ENCODE measurements at regions not wholly inside any gene's neighbourhood (a gene's known extent, or its start where the extent isn't known, plus 50 kb on each side); places are given as distances from the start of the nearest gene placed in this dataset.
A peak's percentile ranks its signal among the peaks of the same experiment; 100 is the strongest.
"Not testable (repeated sequence)": the region's sequence is repeated elsewhere in the genome, so short reads cannot be mapped to it uniquely, and the experiment has no call there.

DNA sequence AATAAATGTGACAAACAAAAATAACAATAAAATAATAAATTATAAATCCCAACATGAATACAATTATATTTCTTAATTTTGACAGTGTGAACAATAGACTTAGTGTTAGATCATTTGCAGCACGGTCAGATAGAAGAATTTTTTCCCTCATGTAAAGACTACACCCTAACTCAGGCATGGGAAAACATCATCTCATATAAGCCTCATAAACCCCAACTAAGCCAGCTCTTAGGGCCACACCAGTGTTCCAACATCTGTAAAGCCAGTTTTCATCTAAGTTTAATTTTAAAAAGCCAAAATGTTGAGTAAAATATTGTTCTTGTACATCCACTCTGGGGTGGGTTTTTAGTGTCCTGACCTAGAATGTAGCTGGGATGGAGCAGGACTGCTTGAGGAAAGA, 167.4 kb downstream of the QRSL1 start:
- no peak for DNase-seq

DNA sequence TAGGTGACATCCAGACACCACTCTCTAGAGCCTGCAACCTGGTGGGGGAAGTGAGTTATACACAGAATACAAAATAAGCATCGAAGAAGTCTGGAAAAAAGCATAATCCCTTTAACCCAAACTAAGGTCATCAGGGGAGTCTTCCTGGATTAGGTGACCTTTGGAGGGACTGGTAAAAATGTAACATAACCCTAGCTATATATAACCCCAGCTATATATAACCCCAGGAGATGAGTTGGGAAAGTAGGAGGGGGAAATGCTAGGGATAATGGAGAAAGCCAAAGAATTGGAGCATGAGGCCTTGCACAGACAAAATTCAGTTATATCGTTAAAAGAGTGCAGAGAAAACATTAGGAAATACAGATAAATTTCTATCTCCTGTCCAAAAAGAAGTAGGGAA, 164.8 kb downstream of the QRSL1 start:
- DNase-seq, result no peak

DNA sequence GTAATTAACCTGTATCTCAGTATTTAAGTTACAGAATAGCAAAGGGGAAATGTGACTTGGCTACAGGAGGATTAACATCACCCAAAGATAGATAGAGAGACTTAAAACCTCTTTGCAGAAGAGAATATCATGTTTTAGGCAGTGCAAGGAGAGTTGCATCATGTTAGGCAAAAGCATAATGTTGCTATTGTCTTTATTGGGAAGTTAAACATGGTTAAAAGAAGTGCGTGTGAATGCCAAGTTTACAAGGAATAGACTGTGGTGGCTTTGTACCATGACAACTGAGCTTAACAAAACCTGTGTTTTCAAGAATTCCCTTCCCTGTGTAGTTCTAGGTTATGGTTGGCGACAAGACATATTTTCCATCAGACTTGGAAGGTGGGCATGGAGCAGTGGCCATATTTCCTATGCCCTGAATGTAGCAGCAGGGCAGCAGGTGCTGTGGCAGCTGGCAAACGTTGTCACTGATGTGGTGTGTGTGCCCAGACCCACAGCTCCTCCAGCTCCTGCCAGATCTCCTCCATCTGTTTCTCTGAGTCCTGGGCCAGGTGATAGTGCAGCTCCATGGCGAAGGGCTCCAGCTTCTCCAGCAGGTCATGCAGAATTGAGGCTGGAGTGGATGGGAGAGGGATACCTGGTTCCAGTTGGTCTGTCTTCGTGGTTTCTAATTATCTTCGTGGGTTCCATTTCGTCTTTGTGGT, 163.3 kb downstream of the QRSL1 start:
- DNase-seq, result peak in 1 of 2 experiments; percentile 39

DNA sequence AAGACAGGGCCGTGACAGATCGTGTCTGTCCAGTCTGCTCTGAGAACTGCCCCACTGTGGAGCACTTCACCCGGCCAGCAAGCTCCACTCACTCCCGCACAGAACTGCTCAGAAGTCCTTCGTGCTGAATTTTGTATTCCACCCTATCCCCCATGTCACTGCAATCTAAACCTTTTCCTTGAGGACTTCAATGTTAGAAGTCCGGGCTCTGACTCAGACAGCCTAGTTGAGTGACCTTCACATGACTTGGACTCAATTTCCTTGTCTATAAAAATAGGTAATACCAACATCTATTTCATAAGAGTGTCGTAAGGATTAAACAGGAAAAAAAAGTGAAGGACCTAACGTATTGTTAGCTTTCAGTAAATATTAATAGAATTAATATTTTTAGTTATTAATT, 161.6 kb downstream of the QRSL1 start:
- DNase-seq, result no peak

DNA sequence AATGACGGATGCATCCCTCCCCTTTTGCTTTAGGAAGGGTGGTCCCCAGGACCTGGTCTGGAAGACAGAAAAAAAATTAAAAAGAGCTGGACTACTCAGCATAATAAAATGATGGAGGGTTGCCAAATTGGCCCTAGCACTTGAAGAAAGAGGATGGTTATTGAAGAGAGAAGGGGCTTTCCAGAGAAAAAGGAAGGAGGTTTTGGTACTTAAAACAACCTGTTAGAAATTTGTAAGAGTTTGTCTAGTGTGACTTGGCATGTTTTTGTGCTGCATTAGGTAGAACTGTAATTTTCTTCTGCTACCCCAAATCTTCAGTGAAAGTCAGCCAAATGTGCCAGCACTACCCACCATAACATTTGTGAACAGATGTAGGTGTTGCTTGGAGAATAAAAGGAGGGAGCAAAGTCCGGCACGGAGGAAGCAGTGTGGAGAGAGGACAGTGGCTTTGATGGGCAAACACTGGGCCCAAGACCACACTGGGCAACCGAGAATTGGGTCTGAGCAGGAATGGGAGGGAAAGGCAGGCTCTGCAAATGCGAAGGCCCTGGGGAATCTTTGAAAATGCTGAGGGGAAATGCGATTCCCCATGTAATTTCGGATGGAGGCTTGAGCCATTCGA, 160.9 kb downstream of the QRSL1 start:
- DNase-seq, result no peak

DNA sequence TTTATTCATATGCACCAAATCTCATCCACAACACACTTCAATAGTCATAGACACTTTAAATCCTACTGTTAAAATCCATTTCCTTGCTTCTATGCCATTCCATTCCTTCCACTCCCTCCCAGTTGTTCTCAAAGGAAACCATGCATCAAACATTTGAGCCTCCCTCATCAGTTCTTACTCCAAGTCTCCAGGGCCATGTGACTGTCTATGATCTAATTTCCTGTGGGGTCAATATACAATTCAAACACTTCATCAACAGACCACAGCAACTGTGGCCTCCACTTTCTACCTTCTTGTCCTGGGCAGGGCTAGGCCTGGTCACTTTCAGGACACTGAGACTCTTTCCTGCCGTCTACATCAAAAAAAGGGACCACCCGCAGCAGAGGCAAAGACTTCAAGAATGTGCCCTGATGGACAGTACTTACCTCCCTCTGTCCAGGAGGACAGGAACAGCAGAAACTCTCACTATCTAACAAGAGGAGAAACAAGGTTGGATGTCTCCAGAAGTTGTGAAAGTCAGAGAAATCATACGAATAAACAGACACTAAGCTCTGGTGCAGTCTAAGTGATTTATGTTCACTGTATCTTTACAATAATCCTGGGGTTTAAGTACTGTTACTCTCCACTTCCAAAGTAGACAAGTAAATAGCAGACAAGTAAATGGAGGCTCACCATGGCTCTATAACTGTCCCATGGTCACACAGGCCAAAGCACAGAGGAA, 160.2 kb downstream of the QRSL1 start:
- DNase-seq, result no peak

DNA sequence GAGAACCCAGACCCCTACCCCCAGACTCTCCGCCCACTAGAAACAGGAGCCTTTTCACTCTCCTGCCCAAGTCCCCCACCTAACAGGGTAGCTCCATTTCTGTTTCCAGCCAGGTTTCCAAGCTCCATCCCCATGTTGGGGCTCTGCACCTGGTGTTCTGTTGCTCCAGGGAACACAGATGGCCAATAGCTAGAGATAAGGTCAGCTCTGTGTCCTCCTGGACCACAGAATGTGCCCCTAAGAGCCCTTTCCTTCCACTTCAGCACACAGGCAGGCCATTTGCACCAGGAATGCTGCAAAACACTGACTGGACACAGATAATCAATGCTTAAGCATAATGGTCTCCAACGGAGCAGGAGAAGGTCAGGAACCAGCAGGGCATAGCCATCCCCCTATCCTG, 159.4 kb downstream of the QRSL1 start:
- no peak for DNase-seq

DNA sequence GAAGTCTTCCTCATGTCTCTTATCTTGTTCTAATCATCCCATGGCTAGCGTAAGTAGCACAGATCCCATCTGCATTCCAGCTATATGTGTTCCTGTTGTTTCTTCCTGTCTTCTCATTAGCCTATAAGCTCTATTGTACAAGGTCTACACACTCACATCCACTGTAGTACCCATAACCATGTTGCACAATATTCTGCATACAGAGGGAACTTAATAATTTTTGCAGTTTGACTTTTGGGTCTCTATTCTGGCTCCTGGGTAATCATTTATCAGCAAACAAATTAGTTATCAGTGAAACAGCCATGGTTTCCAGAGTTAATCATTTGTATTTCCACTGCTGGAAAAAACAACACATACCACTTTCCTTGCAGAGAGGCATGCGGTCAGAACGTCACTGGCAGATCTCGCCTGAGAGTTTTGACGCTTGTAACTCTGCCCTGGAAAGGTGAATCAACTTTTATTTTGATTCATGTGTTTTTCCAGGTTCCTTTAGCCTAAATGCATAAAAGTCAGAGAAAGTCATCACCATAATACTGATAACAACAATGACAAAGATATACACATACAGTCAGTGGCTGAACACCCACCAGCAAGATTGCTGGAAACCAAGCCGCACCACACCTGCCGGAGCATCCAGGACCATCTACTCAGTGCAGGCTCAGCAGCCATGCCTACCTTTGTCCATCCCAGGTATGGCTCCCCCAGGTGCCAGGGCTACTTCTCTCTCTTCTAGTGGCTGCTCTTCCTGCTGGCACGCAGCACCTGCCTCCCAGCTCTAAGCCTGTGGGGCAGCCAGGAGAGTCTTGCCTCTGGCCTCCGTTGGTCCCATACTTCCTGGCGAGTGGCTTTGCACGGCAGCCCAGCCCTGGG, 158.2 kb downstream of the QRSL1 start:
- DNase-seq, result no peak

DNA sequence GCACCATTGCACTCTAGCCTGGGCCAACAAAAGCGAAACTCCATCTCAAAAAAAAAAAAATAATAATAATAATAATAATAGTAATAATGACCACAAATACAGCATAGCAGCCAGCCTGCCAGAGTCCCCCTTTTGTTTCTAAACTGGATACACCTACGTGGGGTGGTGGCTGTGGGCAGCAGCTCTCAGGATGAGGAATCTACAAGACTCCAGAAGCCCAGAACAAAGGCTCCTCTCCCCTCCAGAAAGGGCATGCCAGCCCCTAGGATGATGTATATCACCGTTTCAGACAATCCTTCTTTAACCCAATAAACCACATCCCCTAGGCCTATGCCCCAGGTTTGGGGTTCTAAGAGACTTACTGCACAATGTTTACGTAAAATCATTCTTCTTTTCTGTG, 155.9 kb downstream of the QRSL1 start:
- DNase-seq, result no peak

DNA sequence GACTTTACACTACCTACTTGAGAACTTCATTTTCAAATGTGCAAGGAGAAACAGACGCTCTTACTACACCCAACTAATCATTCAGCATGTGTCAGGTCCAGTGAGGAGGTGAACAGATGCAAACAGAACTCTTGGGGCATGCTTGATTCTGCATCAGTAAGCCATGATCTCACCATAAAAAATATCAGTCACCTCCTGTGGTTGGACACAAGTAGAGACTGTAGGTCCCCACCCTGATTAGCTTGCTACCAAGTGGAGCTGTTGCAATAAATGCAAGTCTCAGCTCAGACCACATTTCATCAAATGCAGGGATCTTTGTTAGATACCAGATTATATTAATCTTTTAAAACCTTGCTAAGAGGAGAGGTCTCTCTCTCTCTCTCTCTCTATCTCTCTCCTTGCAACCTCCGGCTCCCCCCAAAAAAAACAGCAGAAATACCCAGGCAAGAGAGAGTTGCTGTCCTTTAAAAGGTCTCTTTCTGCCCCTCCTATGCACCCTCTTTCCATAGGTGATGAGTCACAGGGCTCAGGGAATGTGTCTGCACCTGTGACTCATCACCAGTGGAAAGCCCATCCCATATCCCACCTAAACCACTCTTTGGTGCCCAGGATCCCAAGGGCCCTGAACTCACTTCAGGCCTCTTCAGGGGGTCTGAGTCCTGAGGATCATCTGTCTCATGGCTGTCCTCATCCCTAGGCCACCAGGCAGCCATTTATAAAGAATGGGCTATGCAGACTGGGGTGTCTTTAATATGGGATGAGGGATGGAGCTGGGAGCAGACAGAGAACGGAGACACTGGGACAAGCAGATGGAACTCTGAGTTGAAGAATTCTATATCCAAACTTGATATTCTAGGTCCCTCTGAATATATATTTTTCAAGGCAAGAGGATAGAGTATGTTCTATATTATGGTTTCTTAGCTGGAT, 154.5 kb downstream of the QRSL1 start:
- DNase-seq, result no peak

DNA sequence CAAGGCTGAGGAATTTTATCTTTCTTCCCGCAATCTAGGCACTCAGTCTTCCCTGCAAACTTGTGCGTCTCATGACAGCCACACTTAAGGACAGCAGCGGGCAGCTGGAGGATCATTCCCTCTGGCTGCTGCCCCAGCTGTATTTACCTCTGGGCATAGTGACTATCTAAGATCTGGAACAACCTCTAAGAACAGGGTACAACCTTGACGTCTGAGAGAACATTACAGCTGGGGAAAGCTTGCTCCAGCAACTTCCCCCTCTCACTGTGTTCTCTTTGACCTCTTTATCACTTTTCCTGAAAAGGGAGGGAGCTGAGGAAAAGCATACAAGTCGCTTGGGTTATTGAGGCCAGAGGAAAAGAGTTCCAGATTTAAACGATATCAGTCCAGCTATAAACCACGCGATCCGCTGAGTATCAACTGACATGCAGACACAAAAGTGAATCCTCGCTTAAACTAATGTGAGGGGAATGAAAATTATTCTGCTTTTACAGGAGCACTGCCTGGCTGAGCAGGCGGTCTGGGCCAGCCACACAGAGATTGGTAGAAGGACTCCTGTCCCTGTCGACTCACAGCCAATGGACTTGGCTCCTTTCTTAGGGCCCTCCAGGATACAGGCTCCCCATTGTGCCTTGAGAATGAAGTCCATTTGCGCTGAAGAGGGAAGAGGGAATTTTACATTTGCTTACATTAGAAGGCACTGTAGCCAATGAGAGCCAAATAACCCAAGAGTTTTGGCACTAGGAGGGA, 153.3 kb downstream of the QRSL1 start:
- DNase-seq, result no peak

DNA sequence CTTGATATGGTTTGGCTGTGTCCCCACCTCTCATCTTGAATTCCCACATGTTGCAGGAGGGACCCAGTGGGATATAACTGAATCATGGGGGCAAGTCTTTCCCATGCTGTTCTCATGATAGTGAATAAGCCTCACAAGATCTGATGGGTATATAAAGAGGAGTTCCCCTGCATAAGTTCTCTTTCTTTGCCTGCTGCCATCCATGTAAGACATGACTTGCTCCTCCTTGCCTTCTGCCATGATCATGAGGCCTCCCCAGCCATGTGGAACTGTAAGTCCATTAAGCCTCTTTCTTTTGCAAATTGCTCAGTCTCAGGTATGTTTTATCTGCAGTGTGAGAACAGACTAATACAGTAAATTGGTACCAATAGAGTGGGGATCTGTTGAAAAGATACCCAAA, 150.2 kb downstream of the QRSL1 start:
- not testable (repeated sequence) for DNase-seq

DNA sequence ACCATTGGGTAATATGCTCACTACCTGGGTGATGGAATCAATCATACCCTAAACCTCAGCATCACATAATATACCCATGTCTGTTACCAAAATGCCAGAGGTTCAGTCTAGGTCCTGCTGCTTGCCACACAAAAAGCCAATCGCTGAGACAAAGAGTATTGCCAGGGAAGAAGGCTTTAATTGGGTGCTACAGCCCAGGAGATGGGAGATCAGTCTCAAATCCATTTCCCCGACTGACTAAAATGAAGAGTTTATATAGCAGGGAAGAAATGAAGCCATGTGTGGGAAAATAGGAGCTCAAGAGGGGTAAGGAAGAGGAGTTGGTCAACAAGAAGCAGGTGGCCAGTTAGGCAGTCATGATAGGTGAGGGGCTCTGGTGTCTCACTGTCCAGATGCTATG, 149.6 kb downstream of the QRSL1 start:
- DNase-seq, result no peak

DNA sequence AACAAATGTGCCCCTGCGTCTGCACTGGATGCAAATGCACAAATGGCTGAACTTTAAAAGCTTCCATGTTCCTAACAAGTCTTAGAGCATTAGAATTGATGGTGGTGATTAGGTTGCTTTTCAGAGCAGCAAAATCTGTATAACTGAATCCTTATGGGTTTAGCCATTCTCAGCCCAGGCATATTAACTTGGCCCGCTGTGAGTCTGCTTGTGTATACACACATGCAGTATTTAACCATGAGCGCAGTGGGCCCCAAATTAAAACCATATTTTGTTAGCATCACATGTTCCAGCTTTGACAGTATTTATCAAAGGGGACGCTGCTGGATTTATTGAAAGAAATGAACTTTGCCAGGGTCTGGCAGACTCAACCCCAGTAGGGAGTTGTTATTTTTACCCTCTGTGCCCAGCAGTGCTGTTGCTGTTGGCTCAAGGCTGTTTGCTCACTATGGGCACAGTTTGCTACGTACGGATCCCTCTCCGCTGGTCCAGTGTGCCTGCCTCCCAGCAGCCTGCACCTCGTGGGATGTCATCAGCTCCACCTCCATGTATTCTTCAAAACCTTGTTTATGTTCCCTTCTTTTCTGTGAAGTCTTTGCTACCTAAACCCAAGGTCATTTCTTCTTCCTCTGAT, 144.7 kb downstream of the QRSL1 start:
- no peak for DNase-seq

DNA sequence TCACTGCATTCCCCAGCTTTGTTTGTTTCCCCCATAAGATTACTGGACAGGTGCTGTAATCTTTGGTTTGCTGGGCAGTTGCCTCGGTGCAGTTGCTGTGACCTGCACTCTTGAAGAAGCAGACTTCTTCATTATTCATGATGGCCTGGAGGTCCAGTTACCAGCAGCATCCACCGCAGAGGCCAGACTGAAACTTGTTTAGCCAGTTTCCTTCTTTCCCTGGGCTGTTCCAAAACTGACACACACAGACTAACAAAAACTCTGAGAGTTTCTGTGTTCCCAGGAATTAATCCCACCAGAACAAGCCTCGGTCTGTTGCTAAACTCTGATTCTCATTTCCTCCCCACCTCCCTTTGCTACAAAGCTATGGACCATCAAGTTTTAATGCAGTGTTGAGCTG, 144.1 kb downstream of the QRSL1 start:
- no peak for DNase-seq

DNA sequence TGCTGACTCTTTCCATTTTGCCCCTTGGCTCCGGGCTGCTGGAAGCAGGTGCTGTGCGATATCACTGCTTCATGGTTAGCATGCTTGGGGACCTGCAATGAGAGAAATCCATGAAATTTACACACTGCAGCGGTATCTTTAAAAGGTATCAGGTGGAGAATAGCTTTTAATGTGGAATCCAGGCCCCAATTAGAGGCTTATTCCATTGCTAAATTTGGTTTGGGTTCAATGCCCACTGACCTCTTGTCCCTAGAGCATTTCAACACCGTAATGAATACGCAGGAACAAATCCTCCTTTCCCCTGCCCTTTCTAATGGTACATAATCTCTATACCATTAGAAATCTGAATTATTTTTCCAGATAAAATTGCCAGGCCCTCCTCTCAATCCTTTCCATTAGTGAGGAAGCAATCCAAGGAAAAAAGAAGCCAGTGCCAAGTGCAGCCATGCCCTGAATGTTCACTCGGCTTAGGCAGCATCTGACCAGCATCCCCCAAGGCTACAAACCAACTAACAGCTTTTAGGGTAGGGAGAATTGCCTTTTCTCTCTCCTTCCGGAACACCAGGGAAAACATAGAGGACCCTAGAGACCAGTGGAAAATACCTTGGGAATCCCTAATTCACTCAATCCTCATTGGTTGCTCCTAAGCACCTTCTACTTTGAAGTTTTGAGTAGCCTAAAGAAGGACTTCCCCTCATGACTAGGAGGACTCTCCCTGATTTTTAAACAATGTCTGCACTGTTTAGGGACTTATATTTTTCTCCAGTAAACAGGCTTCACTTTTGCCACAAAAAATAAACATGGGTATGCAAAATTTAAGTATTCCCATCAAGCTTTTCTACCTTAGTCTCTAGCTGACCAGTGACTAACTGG, 143.1 kb downstream of the QRSL1 start:
- no peak for DNase-seq

DNA sequence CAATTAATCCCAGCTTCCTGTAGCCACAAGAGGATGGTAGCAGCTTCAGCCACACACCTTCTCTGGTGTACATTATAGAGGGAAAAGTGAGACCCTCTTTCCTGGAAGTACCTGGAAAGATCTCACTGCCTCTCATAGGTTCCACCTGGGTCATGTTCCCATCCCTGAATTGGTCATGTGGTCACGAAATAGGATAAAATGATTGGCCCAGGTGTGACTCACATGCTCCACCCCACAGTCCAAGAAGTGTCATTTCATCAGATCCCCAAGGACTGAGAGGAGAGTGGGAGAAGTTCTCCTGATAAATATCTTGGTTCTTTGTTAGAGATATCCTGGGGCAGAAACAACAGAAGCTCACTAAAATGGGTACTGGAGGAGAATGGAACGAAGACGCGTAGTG, 142.4 kb downstream of the QRSL1 start:
- DNase-seq, result no peak

DNA sequence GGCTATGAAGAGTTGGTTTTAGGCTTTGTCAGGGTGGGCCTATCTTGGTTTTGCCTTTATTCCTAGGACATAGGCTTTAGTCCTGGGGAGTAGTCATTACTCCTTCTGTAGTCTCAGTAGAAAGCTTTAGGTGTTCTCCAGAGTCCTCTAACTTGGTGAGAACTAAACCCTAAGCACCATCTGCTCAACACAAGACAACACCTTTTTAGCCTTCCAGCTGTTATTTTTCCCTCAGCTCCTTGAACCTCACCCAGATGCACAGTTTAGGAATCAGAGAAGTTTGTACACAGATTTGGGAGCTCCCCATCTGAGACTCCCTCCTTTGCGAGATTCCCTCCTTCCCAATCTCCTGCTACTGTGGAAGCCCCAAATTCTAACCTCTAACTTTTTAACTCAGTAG, 141.3 kb downstream of the QRSL1 start:
- no peak for DNase-seq

DNA sequence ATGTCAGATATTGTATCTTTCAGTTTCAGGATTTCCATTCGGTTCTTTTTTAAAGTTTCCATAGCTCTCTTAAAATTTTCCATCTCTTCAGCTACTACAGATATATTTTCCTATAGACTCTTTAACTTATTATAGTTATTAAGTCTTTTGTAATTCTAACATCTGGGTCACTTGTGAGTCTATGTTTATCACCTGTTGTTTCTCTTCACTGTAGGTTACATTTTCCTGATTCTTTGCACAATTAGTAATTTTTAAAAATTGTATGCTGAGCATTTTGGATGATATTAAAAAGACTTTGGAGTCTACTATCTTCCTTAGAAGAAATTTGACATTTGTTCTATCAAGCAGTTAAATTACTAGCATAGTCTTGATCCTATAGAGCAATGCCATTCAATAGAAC, 140.7 kb downstream of the QRSL1 start:
- no peak for DNase-seq

DNA sequence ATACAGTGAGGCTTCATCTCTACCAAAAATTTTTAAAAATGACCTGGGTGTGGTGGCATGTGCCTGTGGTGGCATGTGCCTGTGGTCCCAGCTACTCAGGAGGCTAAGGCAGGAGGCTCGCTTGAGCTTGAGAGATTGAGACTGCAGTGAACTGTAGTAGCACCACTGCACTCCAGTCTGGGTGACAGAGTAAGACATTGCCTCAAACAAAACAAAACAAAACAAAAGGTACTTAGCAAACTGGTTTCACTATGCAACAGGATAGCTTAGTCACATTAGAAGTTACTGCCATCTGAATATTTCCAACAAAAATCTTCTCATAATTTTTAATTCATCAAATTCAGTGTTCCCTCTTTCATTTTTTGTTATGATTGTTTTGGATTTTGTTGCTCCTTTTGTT, 137.9 kb downstream of the QRSL1 start:
- no peak for DNase-seq
